ENCODE measurements at regions not wholly inside any gene's neighbourhood (a gene's known extent, or its start where the extent isn't known, plus 50 kb on each side); places are given as distances from the start of the nearest gene placed in this dataset.

DNA sequence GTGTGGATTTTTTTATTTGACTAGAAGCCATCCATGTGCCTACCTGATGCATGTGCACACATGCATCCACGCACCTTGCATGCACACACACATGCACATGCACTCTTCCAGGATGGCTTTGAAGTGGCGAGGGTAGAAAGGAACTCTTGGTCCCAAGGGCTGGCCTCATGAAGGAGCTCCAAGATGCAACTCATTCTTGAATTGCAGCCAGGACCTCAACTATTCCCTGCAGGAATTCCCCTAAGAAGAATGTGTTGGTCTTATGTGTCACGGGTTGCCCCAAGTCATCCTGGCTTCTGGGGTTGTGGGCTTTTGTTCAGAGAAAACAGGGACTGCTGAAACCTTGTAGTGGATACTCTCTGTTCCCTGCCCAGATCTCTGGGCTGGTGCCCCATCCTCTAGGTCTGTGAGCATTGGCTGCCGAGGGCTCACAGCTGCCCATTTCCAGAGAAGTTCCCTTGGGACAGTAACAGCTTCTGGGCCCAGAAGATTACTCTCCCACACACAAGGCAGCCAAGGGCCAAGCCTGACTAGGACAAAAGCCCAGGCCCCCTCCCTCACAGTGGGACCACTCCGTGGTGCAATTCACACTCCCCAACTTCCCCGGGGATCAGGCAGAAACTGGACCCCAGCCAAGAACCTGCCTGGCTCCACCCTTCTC, 137.6 kb downstream of the COPS8 start:
- TF ChIP-seq, protein P1, sequence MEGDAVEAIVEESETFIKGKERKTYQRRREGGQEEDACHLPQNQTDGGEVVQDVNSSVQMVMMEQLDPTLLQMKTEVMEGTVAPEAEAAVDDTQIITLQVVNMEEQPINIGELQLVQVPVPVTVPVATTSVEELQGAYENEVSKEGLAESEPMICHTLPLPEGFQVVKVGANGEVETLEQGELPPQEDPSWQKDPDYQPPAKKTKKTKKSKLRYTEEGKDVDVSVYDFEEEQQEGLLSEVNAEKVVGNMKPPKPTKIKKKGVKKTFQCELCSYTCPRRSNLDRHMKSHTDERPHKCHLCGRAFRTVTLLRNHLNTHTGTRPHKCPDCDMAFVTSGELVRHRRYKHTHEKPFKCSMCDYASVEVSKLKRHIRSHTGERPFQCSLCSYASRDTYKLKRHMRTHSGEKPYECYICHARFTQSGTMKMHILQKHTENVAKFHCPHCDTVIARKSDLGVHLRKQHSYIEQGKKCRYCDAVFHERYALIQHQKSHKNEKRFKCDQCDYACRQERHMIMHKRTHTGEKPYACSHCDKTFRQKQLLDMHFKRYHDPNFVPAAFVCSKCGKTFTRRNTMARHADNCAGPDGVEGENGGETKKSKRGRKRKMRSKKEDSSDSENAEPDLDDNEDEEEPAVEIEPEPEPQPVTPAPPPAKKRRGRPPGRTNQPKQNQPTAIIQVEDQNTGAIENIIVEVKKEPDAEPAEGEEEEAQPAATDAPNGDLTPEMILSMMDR (conservative IDR thresholded peaks at IDR 0.05): no peak
- TF ChIP-seq ZFX (IDR thresholded peaks at IDR 0.05): no peak
